Spleen (tissue), 11 donors: ENCODE measurements at regions not wholly inside any gene's neighbourhood (a gene's known extent, or its start where the extent isn't known, plus 50 kb on each side); places are given as distances from the start of the nearest gene placed in this dataset.

Experiments used
- DNase-seq: peaks from one replicate; pipeline ENCODE4 v3.0.0-alpha.2; 2020
- H3K27ac ChIP-seq, 8 donors: fragments of 200-600 bp; sonication (generic) in 7 of 8; 1 replicate in 4 of 8; 2 replicates in 4 of 8; pipeline versions ENCODE4 v1.5.0 to v1.8.0; 2016 to 2021; ENCODE audit warnings: inconsistent platforms in 4 of 8, mild to moderate bottlenecking in 4 of 8, moderate library complexity in 1 of 8
- H3K27me3 ChIP-seq, 7 donors: fragments of 200-600 bp; sonication (generic) in 6 of 7; replicated peaks in 1 of 7; 1 replicate in 4 of 7; 2 replicates in 3 of 7; pipeline versions ENCODE4 v1.5.0 to v1.8.0; 2016 to 2021; ENCODE audit warnings: inconsistent platforms in 3 of 7, mild to moderate bottlenecking in 1 of 7
- H3K36me3 ChIP-seq, 6 donors: fragments of 200-600 bp; sonication (generic) in 5 of 6; 1 replicate in 4 of 6; 2 replicates in 2 of 6; pipeline versions ENCODE4 v1.5.0 to v1.8.0; 2016 to 2021; ENCODE audit warnings: inconsistent platforms in 2 of 6
- H3K4me1 ChIP-seq, 6 donors: fragments of 200-600 bp; sonication (generic) in 5 of 6; 1 replicate in 3 of 6; 2 replicates in 3 of 6; pipeline versions ENCODE4 v1.5.0 to v1.8.0; 2016 to 2021; ENCODE audit warnings: inconsistent platforms in 3 of 6
- H3K4me3 ChIP-seq, 8 donors: fragments of 200-600 bp; sonication (generic) in 7 of 8; 1 replicate in 4 of 8; 2 replicates in 4 of 8; pipeline versions ENCODE4 v1.5.0 to v1.8.0; 2016 to 2021; ENCODE audit warnings: inconsistent platforms in 4 of 8, mild to moderate bottlenecking in 4 of 8, moderate library complexity in 2 of 8
- H3K9me3 ChIP-seq, 8 donors: fragments of 200-600 bp; sonication (generic) in 7 of 8; 1 replicate in 4 of 8; 2 replicates in 4 of 8; pipeline versions ENCODE4 v1.5.0 to v1.8.0; 2016 to 2021; ENCODE audit warnings: inconsistent platforms in 4 of 8
- CTCF ChIP-seq, 11 experiments: fragments of 200-600 bp in 7 of 11; fragments of 450-650 bp in 4 of 11; sonication (generic) in 4 of 11; IDR thresholded peaks in 8 of 11; conservative IDR thresholded peaks in 3 of 11; 1 replicate in 7 of 11; 2 replicates in 4 of 11; pipeline versions ENCODE4 v1.4.0 to v1.8.0; 2016 to 2021; ENCODE audit warnings: antibody characterized with exemption in 11 of 11, inconsistent platforms in 4 of 11, mild to moderate bottlenecking in 1 of 11
- POLR2A ChIP-seq, 3 donors: fragments of 450-650 bp; IDR thresholded peaks; one replicate each; pipeline ENCODE4 v1.5.1; 2017; ENCODE audit warnings: antibody characterized with exemption in 3 of 3, mild to moderate bottlenecking in 1 of 3
- POLR2AphosphoS5 ChIP-seq, 3 donors: sonication (generic); formaldehyde crosslinking; IDR thresholded peaks; one replicate each; pipeline ENCODE4 v1.5.1; 2017; ENCODE audit warnings: antibody characterized with exemption in 3 of 3
- WGBS, 5 donors: extraction: QIAGEN DNeasy Blood & Tissue Kit in 3 of 5; methylation state at CpG; one replicate each; pipeline versions ENCODE4 v1.1.5 to v1.1.7; 2013 to 2018; 5-methylcytosine and 5-hydroxymethylcytosine counted together
- intact Hi-C: fragments of 100-400 bp; cut with DNase I; formaldehyde crosslinking; loops from one replicate; pipeline ENCODE4 v1.15.0; 2023; ENCODE audit warnings: low total_unique reads
- donor health status: healthy with polysubstance abuse.
- donor health status: DM: no; HTN: no; CAD: no; lungs with moderate emphysema.
- donor health status: DM: no; HTN: no; CAD: no.
- donor health status: Bipolar disorder and iron deficiency.
- donor health status: healthy.
- donor health status: DM: no; HTN: no; CAD: no.
- donor health status: DM: yes; HTN: yes; CAD: no.

GRCh38 chr1:14531519-14531918 lies 67.0 kb upstream of the KAZN start:
- H3K4me3 ChIP-seq = no peak overlapping the region
- TF ChIP-seq CTCF (IDR thresholded peaks at IDR 0.05 in 8 of 11, conservative IDR thresholded peaks at IDR 0.05 in 3 of 11) (no peak), POLR2A (IDR thresholded peaks at IDR 0.05) (no peak), POLR2AphosphoS5 (IDR thresholded peaks at IDR 0.05) (no peak)
- H3K27me3 ChIP-seq = peaks cover 0 to 5% (median 0%) of the 10 kb centered on the region in 7 donors
- no peak overlapping the region for H3K27ac ChIP-seq
- H3K9me3 ChIP-seq = no peaks in the 10 kb centered on the region
- 81 to 89% (median 85%) methylated on average over 4 of the region's 4 CpGs for WGBS, 5 donors
- H3K4me1 ChIP-seq = no peaks in the 10 kb centered on the region
- intact Hi-C loops = no loop called here
- H3K36me3 ChIP-seq = no peaks in the 10 kb centered on the region
- DNase-seq = no peak

- no peak for TF ChIP-seq CTCF (IDR thresholded peaks at IDR 0.05 in 8 of 11, conservative IDR thresholded peaks at IDR 0.05 in 3 of 11)
- TF ChIP-seq POLR2A (IDR thresholded peaks at IDR 0.05) = no peak
- no peak for TF ChIP-seq POLR2AphosphoS5 (IDR thresholded peaks at IDR 0.05)
- Histone ChIP-seq H3K27me3 (peaks cover 0 to 11% (median 0%) of the 10 kb centered on the region in 7 donors), H3K4me1 (no peaks in the 10 kb centered on the region), H3K36me3 (no peaks in the 10 kb centered on the region), H3K9me3 (no peaks in the 10 kb centered on the region), H3K4me3 (no peak overlapping the region), H3K27ac (no peak overlapping the region)
- no peak for DNase-seq
- intact Hi-C loops = no loop called here
- WGBS, 5 donors = 78 to 90% (median 81%) methylated on average over 6 of the region's 6 CpGs
Observed at GRCh38 chr1:14535619-14536355, 62.7 kb upstream of the KAZN start.

- Histone ChIP-seq H3K9me3 (no peaks in the 10 kb centered on the region), H3K4me3 (no peak overlapping the region), H3K4me1 (no peaks in the 10 kb centered on the region), H3K36me3 (no peaks in the 10 kb centered on the region), H3K27ac (no peak overlapping the region), H3K27me3 (peaks cover 0 to 17% (median 0%) of the 10 kb centered on the region in 7 donors)
- no peak for DNase-seq
- TF ChIP-seq CTCF (IDR thresholded peaks at IDR 0.05 in 8 of 11, conservative IDR thresholded peaks at IDR 0.05 in 3 of 11) = no peak
- no peak for TF ChIP-seq POLR2AphosphoS5 (IDR thresholded peaks at IDR 0.05)
- no peak for TF ChIP-seq POLR2A (IDR thresholded peaks at IDR 0.05)
- 78 to 89% (median 86%) methylated on average over 4 of the region's 4 CpGs for WGBS, 5 donors
- intact Hi-C loops = no loop called here
Observed at GRCh38 chr1:14538335-14538734, 60.1 kb upstream of the KAZN start.

- Histone ChIP-seq H3K4me1 (no peaks in the 10 kb centered on the region), H3K27ac (no peak overlapping the region), H3K27me3 (peaks cover 0 to 15% (median 0%) of the 10 kb centered on the region in 7 donors), H3K36me3 (no peaks in the 10 kb centered on the region), H3K4me3 (no peak overlapping the region), H3K9me3 (no peaks in the 10 kb centered on the region)
- intact Hi-C loops = no loop called here
- 69 to 95% (median 92%) methylated on average over 3 of the region's 3 CpGs for WGBS, 5 donors
- TF ChIP-seq CTCF (IDR thresholded peaks at IDR 0.05 in 8 of 11, conservative IDR thresholded peaks at IDR 0.05 in 3 of 11) (no peak), POLR2A (IDR thresholded peaks at IDR 0.05) (no peak), POLR2AphosphoS5 (IDR thresholded peaks at IDR 0.05) (no peak)
- no peak for DNase-seq
Observed at GRCh38 chr1:14539309-14539708, 59.2 kb upstream of the KAZN start.
